Fibroblast of mammary gland (primary cell): ENCODE measurements at regions not wholly inside any gene's neighbourhood (a gene's known extent, or its start where the extent isn't known, plus 50 kb on each side); places are given as distances from the start of the nearest gene placed in this dataset.

ENCODE experiments used
- DNase-seq: peaks from one replicate; pipeline ENCODE4 v3.0.0-alpha.2; 2010; ENCODE audit warnings: low read depth
- H3K4me3 ChIP-seq: 2 replicates; pipeline ENCODE4 v1.5.1; 2011; ENCODE audit warnings: low read depth, mild to moderate bottlenecking, low read length, moderate library complexity; ENCODE audit not compliant: control insufficient read depth
- CTCF ChIP-seq: conservative IDR thresholded peaks from 2 replicates; pipeline ENCODE4 v1.5.1; 2011; ENCODE audit warnings: low read depth, low read length, inconsistent platforms; ENCODE audit not compliant: control insufficient read depth, insufficient read depth

- TF ChIP-seq CTCF = no peak
- H3K4me3 ChIP-seq = no peak overlapping the region
- no peak for DNase-seq
Measured at GRCh38 chr1:221373795-221374194, 368.1 kb downstream of the DUSP10 start.

- no peak for TF ChIP-seq CTCF
- no peak for DNase-seq
- H3K4me3 ChIP-seq = no peak overlapping the region
Measured at GRCh38 chr1:221376286-221376685, 365.6 kb downstream of the DUSP10 start.

- DNase-seq = peak; percentile 70
- no peak overlapping the region for H3K4me3 ChIP-seq
- TF ChIP-seq CTCF = no peak
Measured at GRCh38 chr1:221381910-221382623, 359.8 kb downstream of the DUSP10 start.

GRCh38 chr1:221392453-221392852 lies 349.4 kb downstream of the DUSP10 start:
- peak; percentile 96 for DNase-seq
- TF ChIP-seq CTCF = no peak
- H3K4me3 ChIP-seq = no peak overlapping the region

GRCh38 chr1:221394011-221394544 lies 347.8 kb downstream of the DUSP10 start:
- DNase-seq = peak; percentile 93
- TF ChIP-seq CTCF = no peak
- no peak overlapping the region for H3K4me3 ChIP-seq

- no peak for TF ChIP-seq CTCF
- H3K4me3 ChIP-seq = no peak overlapping the region
- DNase-seq = no peak
Measured at GRCh38 chr1:221396526-221396925, 345.4 kb downstream of the DUSP10 start.

- no peak for TF ChIP-seq CTCF
- H3K4me3 ChIP-seq = no peak overlapping the region
- no peak for DNase-seq
Measured at GRCh38 chr1:221397141-221397540, 344.7 kb downstream of the DUSP10 start.
